Motor neuron (in vitro differentiated cells): ENCODE measurements at regions not wholly inside any gene's neighbourhood (a gene's known extent, or its start where the extent isn't known, plus 50 kb on each side); places are given as distances from the start of the nearest gene placed in this dataset.

Experiments
- ATAC-seq, 8 experiments: fragments of 200-7000 bp; cut with Tn5 transposase; replicated peaks in 6 of 8; 2 replicates each; pipeline ENCODE4 v1.8.0; 2021; ENCODE audit warnings: mild to moderate bottlenecking in 8 of 8, moderate library complexity in 8 of 8
- H3K27ac ChIP-seq, 2 donors: fragments of 250-450 bp; sonication (Bioruptor Pico); 2 replicates each; pipeline ENCODE4 v1.9.0; 2021; ENCODE audit warnings: antibody characterized with exemption in 2 of 2, mild to moderate bottlenecking in 2 of 2, moderate library complexity in 1 of 2
- H3K4me1 ChIP-seq, 2 donors: fragments of 250-450 bp; sonication (Bioruptor Pico); replicated peaks in 1 of 2; 2 replicates each; pipeline ENCODE4 v1.6.1; 2021; ENCODE audit warnings: antibody characterized with exemption in 2 of 2, mild to moderate bottlenecking in 2 of 2, moderate library complexity in 1 of 2
- H3K4me3 ChIP-seq, 5 donors: fragments of 250-450 bp; sonication (Bioruptor Pico); 2 replicates each; pipeline ENCODE4 v1.9.0; 2021; ENCODE audit warnings: antibody characterized with exemption in 5 of 5, mild to moderate bottlenecking in 5 of 5, moderate library complexity in 4 of 5
- WGBS, 10 experiments: fragments of 450-650 bp; shearing (Covaris generic); methylation state at CpG; one replicate each; pipeline ENCODE4 v1.0.0; 2022; 5-methylcytosine and 5-hydroxymethylcytosine counted together
- in situ Hi-C, 9 experiments: fragments of 400-800 bp; cut with MboI; loops; one replicate each; pipeline ENCODE4 v1.15.0; 2021; ENCODE audit warnings: low sequenced_read_pairs in 9 of 9, low pct_unique_long_range_greater_than_20kb in 2 of 9; ENCODE audit not compliant: unreplicated experiment in 9 of 9

- no peak for ATAC-seq
- WGBS, 10 experiments = 43 to 87% (median 60%) methylated on average over 1 to 5 of the region's 7 CpGs; no CpG with 5 or more reads in 3 of the 10 experiments
- in situ Hi-C loops = no loop called here
- H3K4me3 ChIP-seq = no peak overlapping the region
- no peaks in the 10 kb centered on the region for H3K4me1 ChIP-seq
- H3K27ac ChIP-seq = no peak overlapping the region
Observed at GRCh38 chr2:238655198-238655860, 192.6 kb upstream of the TWIST2 start.

- no peaks in the 10 kb centered on the region for H3K4me1 ChIP-seq
- no peak for ATAC-seq
- 70 to 93% (median 77%) methylated on average over 2 to 7 of the region's 8 CpGs; no CpG with 5 or more reads in 3 of the 10 experiments for WGBS, 10 experiments
- in situ Hi-C loops = no loop called here
- H3K4me3 ChIP-seq = no peak overlapping the region
- no peak overlapping the region for H3K27ac ChIP-seq
Observed at GRCh38 chr2:238655974-238656722, 191.7 kb upstream of the TWIST2 start.

GRCh38 chr2:238657132-238658053 is 190.5 kb upstream of the TWIST2 start:
- in situ Hi-C loops = no loop called here
- whole genome bisulfite sequencing, 10 experiments = 0 to 87% (median 40%) methylated on average over 1 to 10 of the region's 12 CpGs; no CpG with 5 or more reads in 1 of the 10 experiments
- Histone ChIP-seq H3K27ac (no peak overlapping the region), H3K4me3 (no peak overlapping the region), H3K4me1 (no peaks in the 10 kb centered on the region)
- ATAC-seq = peak in 3 of 8 experiments; percentile 62 to 83 (median 76)

- in situ Hi-C loops = no loop called here
- Histone ChIP-seq H3K4me1 (no peaks in the 10 kb centered on the region), H3K4me3 (no peak overlapping the region), H3K27ac (no peak overlapping the region)
- ATAC-seq = no peak
- WGBS, 10 experiments = 63 to 93% (median 87%) methylated on average over 2 to 4 of the region's 7 CpGs; no CpG with 5 or more reads in 6 of the 10 experiments
Observed at GRCh38 chr2:238658054-238658407, 189.9 kb upstream of the TWIST2 start.

GRCh38 chr2:238658820-238659219 is 189.1 kb upstream of the TWIST2 start:
- ATAC-seq = no peak
- in situ Hi-C loops = no loop called here
- WGBS, 10 experiments = 67 to 100% (median 90%) methylated on average over 1 to 2 of the region's 3 CpGs; no CpG with 5 or more reads in 6 of the 10 experiments
- no peak overlapping the region for H3K4me3 ChIP-seq
- no peaks in the 10 kb centered on the region for H3K4me1 ChIP-seq
- no peak overlapping the region for H3K27ac ChIP-seq

GRCh38 chr2:238659231-238659630 is 188.7 kb upstream of the TWIST2 start:
- H3K4me1 ChIP-seq = no peaks in the 10 kb centered on the region
- H3K27ac ChIP-seq = no peak overlapping the region
- in situ Hi-C loops = no loop called here
- WGBS, 10 experiments = 60 to 100% (median 82%) methylated on average over 1 to 6 of the region's 6 CpGs; no CpG with 5 or more reads in 2 of the 10 experiments
- H3K4me3 ChIP-seq = no peak overlapping the region
- ATAC-seq = no peak

GRCh38 chr2:238663586-238663985 is 184.3 kb upstream of the TWIST2 start:
- in situ Hi-C loops = no loop called here
- Histone ChIP-seq H3K27ac (no peak overlapping the region), H3K4me3 (no peak overlapping the region), H3K4me1 (no peaks in the 10 kb centered on the region)
- no peak for ATAC-seq
- WGBS, 10 experiments = 0 to 73% (median 47%) methylated on average over 1 to 3 of the region's 9 CpGs; no CpG with 5 or more reads in 2 of the 10 experiments

- Histone ChIP-seq H3K4me1 (no peaks in the 10 kb centered on the region), H3K27ac (no peak overlapping the region), H3K4me3 (no peak overlapping the region)
- in situ Hi-C loops = no loop called here
- no peak for ATAC-seq
- WGBS, 10 experiments = 0 to 100% (median 71%) methylated on average over 1 to 3 of the region's 3 CpGs; no CpG with 5 or more reads in 1 of the 10 experiments
Observed at GRCh38 chr2:238665919-238666318, 182.0 kb upstream of the TWIST2 start.

GRCh38 chr2:238666543-238666942 is 181.3 kb upstream of the TWIST2 start:
- Histone ChIP-seq H3K4me1 (no peaks in the 10 kb centered on the region), H3K27ac (no peak overlapping the region), H3K4me3 (no peak overlapping the region)
- in situ Hi-C loops = no loop called here
- WGBS, 10 experiments = 0 to 90% (median 56%) methylated on average over 1 of the region's 1 CpG; no CpG with 5 or more reads in 1 of the 10 experiments
- ATAC-seq = no peak

- 6 to 86% (median 73%) methylated on average over 2 to 6 of the region's 6 CpGs; no CpG with 5 or more reads in 1 of the 10 experiments for WGBS, 10 experiments
- peak in 2 of 8 experiments; percentile 25 to 58 for ATAC-seq
- in situ Hi-C loops = no loop called here
Observed at GRCh38 chr2:238667008-238667407, 180.9 kb upstream of the TWIST2 start.

GRCh38 chr2:238667639-238668038 is 180.2 kb upstream of the TWIST2 start:
- no peaks in the 10 kb centered on the region for H3K4me1 ChIP-seq
- ATAC-seq = no peak
- no peak overlapping the region for H3K27ac ChIP-seq
- H3K4me3 ChIP-seq = no peak overlapping the region
- in situ Hi-C loops = no loop called here
- 0 to 80% (median 40%) methylated on average over 2 of the region's 2 CpGs for WGBS, 10 experiments

More at GRCh38 chr2:238667008-238667407, 180.9 kb upstream of the TWIST2 start:
- Histone ChIP-seq H3K4me1 (no peaks in the 10 kb centered on the region), H3K27ac (no peak overlapping the region), H3K4me3 (no peak overlapping the region)

GRCh38 chr2:238668426-238668825 is 179.5 kb upstream of the TWIST2 start:
- no peak for ATAC-seq
- Histone ChIP-seq H3K4me1 (no peaks in the 10 kb centered on the region), H3K27ac (no peak overlapping the region), H3K4me3 (no peak overlapping the region)
- in situ Hi-C loops = no loop called here
- 0 to 80% (median 38%) methylated on average over 1 of the region's 1 CpG; no CpG with 5 or more reads in 3 of the 10 experiments for WGBS, 10 experiments

- in situ Hi-C loops = no loop called here
- Histone ChIP-seq H3K27ac (no peak overlapping the region), H3K4me1 (no peaks in the 10 kb centered on the region), H3K4me3 (no peak overlapping the region)
- 9 to 100% (median 67%) methylated on average over 1 of the region's 1 CpG; no CpG with 5 or more reads in 2 of the 10 experiments for WGBS, 10 experiments
- no peak for ATAC-seq
Observed at GRCh38 chr2:238669046-238669445, 178.8 kb upstream of the TWIST2 start.
